GDM1 (cell line): ENCODE measurements at regions not wholly inside any gene's neighbourhood (a gene's known extent, or its start where the extent isn't known, plus 50 kb on each side); places are given as distances from the start of the nearest gene placed in this dataset.

Experiments
- DNase-seq: peaks from one replicate; lab custom pipeline; 2025; lab: John Stamatoyannopoulos, UW

DNA sequence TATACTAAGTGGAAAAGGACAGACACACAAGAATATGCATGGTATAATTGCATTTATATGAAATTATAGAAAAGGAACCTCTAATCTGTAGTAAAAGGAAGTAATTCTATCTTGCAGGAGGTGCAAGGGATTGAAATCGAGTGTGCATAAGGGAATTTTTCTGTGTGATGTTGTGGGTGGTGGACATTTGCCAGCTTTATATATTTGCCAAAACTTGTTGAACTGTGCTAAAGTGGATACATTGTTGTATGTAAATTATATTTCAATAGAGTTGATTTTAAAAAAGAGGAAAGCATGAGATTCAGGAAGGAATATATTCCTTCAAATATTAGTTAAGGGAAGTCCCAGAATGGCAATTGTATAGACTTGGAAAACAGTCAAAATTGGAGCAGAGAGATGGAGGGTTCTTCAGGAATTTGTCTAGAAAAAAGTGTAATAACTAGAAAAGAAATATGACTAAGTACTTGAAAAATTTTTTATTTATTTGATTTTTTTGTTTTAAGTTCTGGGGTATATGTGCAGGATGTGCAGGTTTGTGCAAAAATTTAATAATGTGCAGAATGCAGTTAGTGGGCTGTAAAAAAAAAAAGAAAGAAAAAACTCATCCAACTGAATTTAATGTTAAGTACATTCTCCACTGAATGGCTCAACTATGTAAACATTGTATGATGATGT lies 96.1 kb downstream of the ARL4A start:
- no peak for DNase-seq

DNA sequence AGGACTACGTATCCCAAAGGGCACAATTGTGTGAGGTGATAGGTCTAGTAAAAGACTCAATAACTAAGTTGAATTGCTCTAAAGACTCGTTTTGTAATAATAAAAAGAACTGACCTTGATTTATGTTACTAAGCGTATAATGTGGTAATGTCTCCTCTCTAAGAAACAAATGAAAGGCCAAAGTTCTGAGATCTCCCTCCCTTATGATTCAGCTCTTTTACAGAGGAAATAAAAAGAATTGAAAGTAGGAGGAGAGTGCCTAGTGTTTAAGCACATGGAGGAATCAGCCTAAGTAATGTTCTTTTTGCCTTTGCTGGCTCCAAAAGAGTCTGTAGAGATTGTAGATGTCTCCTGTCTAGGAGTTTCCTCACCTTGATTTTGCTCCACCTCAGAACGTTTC lies 98.0 kb downstream of the ARL4A start:
- no peak for DNase-seq

DNA sequence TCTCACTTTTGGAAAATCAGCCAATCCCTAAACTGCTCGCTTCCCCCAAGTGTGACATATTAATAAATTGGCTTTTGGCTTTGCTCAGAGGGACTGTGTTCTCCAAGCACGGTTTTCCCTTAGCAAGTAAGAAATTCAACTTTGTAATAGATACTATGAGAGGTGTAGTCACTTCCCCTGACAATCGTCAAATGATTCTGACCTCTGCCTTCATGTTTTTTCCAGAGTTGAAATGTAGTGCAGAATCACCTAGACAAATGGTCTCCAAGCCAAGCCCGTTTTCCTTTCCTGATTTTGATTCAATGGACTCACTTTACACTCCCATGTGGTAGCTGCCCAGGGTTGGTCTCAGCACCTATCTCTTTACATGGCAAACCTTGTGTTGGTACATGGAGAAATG lies 99.1 kb downstream of the ARL4A start:
- DNase-seq: no peak

DNA sequence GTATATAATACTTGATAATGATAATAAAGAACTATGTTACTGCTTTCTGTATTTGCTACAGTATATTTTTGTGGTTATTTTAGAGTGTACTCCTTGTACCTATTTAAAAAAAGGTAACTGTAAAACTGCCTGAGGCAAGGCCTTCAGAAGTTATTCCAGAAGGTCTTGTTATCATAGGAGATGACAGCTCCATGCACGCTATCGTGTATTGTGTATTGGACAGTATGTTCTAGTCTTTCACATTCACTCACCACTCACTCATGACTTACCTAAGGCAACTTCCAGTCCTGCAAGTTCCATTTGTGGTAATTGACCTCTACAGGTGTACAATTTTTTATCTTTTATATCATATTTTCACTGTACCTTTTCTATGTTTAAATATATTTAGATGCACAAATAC lies 100.7 kb downstream of the ARL4A start:
- DNase-seq: no peak

DNA sequence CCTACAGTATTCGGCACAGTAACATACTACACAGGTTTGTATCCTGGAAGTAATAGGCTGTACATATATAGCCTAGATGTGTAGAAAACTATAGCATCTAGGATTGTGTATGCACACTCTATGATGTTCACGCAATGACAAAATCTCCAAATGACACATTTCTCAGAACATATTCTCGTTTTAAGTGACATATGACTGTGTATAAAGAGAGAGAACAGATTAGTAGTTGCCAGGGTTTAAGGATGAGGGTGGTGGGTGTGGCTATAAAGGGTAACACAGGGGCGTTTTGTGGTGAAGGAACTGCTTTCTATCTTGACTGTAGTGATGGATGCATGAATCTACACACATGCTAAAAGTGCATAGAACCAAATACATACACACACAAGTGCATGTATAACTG lies 101.2 kb downstream of the ARL4A start:
- no peak for DNase-seq

DNA sequence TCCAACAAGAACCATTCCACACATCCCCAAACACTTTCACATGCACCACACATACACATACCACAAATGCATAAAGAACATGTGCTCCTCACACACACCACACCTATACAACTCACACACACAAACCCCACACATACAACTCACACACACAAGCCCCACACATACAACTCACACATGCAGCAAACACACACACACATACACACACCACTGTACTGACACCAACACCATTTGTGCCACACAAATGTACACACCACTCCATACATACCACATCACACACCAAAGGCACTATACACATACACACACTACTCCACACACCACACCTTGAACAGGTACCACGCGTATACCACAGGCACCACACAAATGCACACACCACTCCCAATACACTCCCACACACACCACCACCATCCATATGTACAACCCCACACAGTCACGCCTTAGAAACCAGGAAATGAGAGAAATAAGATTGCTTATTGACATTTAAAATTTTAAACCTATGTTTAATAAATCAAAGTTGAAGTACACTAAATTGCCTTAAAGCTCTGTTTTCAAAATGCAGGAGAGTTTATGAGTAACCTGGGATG lies 107.4 kb downstream of the ARL4A start:
- DNase-seq: no peak

DNA sequence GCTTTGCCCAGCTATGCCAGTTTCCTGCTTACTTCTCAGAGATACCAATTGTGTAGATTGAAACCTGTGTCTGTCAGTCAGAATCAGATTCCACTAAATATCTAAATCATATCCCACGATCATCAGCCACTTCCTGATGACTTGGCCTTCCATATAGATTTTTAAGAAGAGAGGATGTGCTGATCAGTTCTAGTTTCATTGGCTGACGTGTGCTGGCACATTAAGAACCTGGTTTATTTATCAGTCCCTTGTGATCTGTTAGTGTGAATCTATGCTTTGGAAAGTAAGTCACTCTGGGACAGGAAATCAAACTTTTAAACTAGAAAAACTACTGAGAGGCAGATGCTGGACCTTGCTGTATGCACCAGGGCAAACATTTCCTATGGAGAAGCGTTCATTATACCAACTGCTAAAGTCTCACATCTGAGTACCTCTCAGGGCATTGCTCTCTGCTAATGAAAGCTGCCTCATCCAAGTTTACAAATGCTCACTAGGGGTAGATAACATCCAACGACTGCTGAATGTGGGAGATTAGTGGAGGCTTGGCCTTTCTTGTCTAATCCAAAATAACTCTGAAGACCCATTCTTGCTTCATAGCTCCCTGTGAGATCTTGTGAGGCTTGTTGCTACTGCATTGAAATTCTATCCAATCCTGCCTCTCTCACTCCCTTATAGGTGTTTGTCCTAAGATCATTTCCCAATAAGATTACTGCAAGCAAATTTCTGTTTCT lies 109.1 kb downstream of the ARL4A start:
- no peak for DNase-seq

DNA sequence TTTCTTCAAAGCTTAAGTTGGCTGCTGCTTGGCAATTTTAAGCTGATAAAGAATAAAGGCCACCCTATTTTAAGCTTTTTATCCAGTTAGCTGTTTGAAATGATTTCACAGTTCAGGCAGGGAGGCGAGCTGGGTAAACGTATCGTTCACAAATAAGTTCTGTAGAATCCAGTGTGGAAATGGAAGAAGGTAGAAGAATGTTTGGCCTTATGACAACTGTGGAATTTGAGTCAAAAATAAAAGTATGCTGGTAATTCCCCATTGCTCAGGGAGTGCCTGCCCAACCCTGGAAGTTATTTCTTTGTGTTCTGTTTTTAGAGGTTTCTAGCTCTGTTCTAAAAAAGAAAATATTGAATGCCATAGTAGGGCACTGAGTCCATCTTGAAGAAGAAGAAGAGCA lies 113.1 kb downstream of the ARL4A start:
- DNase-seq: no peak

DNA sequence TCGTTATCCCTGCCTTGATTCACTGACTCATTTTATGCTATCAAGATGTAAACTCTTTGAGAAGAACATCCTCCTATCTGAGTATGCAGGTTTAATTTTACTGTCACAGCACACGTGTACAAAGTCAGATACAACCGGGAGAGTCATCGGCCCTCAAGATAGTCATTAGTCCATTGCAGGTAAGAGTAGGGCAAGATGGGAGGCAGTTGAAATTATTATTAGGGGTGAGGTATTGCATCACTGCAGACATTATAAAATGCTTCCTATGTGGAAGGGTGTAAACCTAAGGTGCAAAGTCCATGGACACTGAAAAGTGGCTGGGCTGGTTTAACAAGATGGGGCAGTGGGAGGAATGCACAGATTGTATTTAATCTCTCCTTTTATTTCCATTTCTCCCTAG lies 113.7 kb downstream of the ARL4A start:
- DNase-seq: no peak

DNA sequence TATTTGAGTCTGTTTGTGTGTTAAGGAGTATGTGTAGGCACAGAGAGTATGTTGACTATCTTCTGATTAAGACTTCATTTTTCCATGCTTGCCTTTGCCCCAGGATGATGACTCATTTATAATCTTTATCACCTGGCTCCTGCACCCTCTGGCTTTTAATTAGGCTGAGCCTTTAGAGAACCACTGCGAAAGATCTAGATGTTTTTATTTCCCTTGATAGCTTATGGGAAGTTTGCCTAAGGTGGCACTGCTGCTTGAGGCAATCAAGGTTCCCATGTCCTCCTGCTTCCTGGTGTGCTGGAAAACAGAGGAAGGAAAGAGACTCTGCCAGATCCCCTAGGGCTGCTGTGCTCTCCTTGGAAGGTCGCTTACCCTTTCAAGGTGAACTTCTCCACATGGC lies 114.6 kb downstream of the ARL4A start:
- no peak for DNase-seq

DNA sequence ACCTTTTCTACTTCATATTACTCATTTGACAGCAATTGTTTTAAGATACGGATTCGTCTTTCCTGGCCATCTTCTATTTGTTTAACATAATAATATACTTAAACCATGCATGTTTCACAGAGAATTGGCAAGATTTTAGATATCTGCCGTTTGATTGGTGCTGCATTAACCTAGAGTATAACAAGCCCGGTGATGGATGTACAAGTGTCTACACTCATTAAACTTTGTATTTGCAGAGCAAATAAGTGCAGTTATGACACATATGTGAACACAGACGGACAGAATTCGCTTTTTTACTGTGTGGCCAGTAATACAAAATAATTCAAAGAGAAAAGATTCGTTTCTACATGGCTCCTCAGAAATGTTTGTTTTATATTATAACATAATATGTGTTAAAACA lies 116.1 kb downstream of the ARL4A start:
- DNase-seq: no peak

DNA sequence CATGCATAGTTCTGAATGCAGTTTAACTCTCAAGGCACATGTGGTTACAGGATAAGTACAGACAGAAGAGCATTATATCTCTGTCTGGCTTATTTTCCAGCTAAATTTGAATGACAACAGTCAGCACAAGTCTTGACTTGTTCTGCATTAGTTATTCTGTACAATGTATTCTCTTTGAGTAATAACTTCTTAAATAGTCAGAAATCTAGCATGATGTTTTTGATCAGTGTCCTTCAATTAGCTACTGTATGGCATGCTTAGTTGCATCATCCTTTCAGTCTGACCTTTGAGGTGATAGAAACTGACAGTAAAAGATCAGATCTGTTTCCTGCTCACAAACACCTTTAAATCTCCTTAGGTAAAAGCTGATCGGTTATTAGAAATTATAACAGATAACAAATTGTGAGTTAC lies 118.1 kb downstream of the ARL4A start:
- no peak for DNase-seq

DNA sequence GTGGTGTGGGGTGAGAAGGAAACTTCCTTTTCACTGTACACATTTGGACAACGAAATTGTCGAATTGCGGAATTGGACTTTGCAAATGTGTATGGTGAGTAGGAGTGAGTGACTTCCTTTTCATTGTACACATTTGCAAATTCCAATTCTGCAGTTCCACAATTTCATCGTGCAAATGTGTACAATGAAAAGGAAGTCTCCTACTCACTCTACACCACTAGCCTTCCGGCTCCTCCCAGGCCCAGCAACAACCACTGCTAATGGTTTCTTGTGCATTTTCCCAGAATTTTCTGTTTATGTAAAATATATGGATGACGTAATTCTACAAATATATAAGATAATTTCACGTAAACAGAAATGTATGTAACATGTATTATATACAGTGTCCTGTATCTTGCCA lies 118.5 kb downstream of the ARL4A start:
- peak; percentile 2 for DNase-seq

DNA sequence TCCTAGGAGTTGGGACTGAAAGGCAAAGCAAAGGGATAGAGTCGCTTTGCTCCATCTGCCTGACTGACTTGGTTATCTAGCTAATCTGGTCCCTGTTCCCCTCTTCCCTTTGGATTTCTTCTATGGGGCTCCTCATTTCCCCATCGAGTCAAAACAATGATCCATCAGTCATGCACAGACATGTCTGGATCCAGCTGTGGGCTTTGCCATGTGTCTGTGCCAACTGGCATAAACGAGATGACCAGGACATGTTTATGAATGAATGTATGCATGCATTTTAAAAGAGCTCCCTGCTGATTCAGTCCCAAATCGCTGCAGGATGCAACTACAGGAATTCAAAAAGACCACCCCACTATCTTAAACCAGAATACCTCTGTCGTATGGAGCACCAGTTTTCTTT lies 122.0 kb downstream of the ARL4A start:
- DNase-seq: no peak

DNA sequence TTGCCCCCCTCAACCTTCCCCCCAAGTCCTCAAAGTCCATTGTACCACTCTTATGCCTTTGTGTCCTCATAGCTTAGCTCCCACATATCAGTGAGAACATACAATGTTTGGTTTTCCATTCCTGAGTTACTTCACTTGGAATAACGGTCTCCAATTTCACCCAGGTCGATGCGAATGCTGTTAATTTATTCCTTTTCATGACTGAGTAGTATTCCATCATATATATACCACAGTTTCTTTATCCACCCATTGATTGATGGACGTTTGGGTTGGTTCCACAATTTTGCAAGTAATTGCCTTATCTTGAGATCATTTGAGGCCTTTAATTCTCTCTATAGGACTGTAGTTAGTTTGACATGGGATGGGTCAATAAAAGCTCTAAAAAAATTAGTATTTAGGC lies 124.7 kb downstream of the ARL4A start:
- DNase-seq: no peak

DNA sequence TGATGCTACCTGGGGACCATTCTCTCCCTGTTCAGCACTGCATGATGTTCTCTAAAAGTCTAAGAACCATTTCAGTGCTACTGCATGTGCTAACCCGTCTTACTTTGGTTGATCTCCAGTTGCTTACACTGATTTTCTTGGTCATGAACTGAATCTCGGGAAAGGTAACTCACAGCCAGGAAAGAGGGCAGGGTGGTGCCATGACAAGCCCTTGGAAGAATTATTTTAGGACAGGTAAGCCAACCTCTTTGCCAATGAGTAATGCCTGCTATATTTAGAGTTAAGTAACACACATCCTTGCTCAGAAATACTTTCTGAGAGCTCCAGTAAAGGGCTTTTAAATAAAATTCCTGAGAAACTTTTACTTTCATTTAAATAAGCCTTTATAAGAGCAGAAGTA lies 126.7 kb downstream of the ARL4A start:
- DNase-seq: no peak

DNA sequence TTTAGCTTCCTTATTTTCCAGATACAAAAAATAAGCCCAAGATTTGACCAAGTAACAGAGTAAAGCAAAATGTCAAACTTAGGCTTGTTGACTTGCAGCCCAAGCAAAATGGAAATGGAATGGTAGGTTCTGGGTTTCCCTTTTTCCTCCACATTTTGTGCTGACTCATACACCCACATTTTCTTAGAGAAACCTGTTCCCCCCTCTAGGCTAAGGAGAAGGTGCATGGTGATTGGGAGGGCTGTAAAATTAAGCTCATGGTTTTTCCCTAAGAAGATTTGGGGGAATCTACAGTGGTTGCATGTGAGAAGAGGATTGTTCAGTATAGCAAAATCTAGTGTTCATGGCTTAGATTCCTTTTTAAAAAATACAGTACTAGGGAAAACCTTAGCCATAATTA lies 127.4 kb downstream of the ARL4A start:
- no peak for DNase-seq

DNA sequence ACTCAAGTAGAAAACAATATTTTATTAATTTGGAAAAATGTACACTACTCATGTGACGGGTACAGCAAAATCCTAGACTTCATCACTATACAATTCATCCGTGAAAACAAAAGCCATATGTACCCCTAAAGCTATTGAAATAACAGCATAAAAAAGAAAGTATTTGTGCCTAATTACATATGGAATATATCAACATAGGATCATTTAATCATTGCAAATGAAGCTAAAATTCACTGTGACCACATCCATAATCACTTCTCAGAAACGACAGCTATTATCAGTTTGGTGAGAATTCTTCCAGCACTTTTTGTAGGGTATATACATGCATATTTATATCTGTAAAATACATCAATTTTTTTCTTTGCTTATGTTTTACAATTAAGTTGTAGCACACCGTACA lies 128.0 kb downstream of the ARL4A start:
- DNase-seq: no peak

DNA sequence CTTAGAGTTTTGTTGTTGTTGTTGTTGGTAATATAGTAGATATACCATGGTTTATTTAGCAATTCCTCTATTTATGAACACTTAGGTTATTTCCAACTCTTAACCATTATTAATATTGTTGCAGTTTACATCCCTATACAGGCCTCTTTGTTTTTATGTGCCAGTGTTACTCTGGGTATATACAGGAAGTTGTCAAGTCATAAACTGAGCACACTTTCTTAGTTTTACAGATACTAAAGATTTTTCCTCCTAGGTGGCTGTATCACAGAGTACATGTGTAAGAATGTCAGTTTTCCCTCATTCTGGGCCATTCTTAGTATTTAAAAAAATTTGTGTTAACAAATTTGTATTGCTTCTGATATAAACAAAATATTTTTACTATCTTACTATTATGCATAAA lies 128.4 kb downstream of the ARL4A start:
- DNase-seq: no peak

DNA sequence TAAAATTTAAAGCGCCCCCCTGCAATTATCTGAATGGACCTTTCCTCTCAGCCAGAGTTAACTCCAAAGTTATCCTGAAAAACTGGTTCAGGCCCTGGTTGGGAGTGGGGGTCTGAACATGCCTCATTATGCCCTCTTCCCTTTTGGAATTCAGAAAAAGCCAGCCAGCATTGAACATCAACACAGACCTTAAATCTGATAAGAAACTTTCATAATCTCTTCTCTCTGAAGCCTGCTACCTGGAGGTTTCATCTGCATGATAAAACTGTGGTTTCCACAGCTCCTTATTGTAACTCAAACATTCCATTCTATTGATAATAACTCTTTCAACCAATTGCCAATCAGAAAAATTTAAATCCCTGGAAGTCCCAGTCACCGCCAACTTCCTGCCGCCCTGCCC lies 133.3 kb downstream of the ARL4A start:
- no peak for DNase-seq

DNA sequence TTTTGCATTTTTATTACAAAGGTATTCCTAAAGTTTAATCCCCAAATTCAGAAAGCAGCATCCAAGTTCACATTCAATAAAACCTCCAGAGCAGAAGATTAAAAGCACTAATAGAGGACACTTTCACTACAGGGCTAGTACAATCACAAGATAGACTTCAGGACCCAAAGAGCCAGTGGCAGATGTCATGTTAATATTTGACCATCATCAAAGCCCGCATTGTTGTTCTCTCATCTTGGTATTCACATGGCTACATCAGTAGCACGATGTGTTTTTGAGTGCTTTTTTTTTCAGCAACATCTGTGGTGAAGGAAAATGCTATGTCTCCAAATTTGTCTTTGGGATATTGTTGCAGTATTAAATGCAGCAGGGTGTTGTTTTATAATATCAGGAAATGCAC lies 134.3 kb downstream of the ARL4A start:
- DNase-seq: no peak

DNA sequence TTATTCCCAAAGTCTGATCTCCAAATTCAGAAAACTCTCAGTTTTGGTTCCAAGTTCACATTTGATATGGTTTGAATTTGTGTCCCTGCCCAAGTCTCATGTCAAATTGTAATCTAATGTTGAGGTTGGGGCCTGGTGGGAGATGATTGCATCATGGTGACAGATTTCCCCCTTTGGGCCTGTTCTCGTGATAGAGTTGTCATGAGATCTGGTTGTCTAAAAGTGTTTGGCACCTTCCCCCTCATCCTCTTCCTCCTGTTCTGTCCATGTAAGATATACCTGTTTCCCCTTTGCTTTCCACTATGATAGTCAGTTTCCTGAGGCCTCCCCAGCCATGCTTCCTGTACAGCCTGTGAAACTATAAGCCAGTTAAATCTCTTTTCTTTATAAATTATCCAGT lies 138.6 kb downstream of the ARL4A start:
- DNase-seq: no peak

DNA sequence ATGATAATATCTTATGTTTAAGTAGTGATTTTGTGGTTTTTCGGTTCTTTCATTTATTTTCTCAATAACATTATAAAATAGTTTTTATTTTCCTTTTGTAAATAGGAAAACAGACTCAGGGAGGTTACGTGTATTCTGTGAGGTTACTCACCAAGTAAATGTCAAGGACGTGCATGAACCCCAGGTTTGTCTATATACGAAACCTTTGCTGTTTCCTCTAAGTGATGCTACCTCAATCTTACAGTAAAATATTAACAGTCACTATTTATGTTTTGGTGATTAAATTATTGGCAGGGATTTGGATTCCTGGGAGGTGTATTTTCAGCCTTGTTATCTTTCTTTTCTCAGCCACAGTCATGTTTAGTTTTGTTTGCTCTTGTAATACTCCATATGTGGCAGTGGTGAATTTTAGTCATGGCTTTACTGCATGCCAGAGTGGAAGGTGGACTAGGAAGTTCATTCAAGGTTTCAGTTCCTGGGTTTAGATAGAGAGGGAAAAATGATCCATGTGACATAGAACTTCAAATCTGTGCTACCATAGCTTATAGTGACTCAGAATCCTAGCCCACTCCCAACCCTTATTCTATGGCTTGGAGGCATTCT lies 139.9 kb downstream of the ARL4A start:
- no peak for DNase-seq
